Hepatocyte (in vitro differentiated cells): ENCODE measurements at regions not wholly inside any gene's neighbourhood (a gene's known extent, or its start where the extent isn't known, plus 50 kb on each side); places are given as distances from the start of the nearest gene placed in this dataset.

Experiments
- CTCF ChIP-seq: fragments of 200-600 bp; sonication (generic); IDR thresholded peaks from 2 replicates; pipeline ENCODE4 v1.5.1; 2016; ENCODE audit warnings: antibody characterized with exemption, mild to moderate bottlenecking; ENCODE audit not compliant: poor library complexity
- EZH2 ChIP-seq: fragments of 200-600 bp; sonication (generic); IDR thresholded peaks from 2 replicates; pipeline ENCODE4 v1.6.1; 2016; ENCODE audit warnings: antibody characterized with exemption, mild to moderate bottlenecking, borderline replicate concordance

- TF ChIP-seq EZH2, result no peak
- TF ChIP-seq CTCF, result no peak
These were observed 137.8 kb upstream of the SOX1 start for GRCh38 chr13:111929036-111929616.
